H1 (cell line): ENCODE measurements at regions not wholly inside any gene's neighbourhood (a gene's known extent, or its start where the extent isn't known, plus 50 kb on each side); places are given as distances from the start of the nearest gene placed in this dataset.

Source experiments
- EZH2 ChIP-seq: fragments of 200-600 bp; sonication (generic); IDR thresholded peaks from 2 replicates; pipeline ENCODE4 v1.7.1; 2012; ENCODE audit warnings: low read depth, mild to moderate bottlenecking, moderate library complexity, low read length, inconsistent platforms; ENCODE audit not compliant: severe bottlenecking
- POLR2A ChIP-seq, 2 experiments: IDR thresholded peaks; 1 replicate in 1 of 2; 2 replicates in 1 of 2; pipeline ENCODE4 v1.6.1; 2011; ENCODE audit warnings: low read depth in 2 of 2, low read length in 2 of 2, mild to moderate bottlenecking in 2 of 2; ENCODE audit errors: control extremely low read depth in 1 of 2
- POU5F1 ChIP-seq: IDR thresholded peaks from 2 replicates; pipeline ENCODE4 v1.6.1; 2011; ENCODE audit warnings: low read depth, mild to moderate bottlenecking, low read length, moderate library complexity
- TAF1 ChIP-seq: IDR thresholded peaks from 2 replicates; pipeline ENCODE4 v1.6.1; 2011; ENCODE audit warnings: mild to moderate bottlenecking, low read depth, low read length
- TCF12 ChIP-seq: IDR thresholded peaks from 2 replicates; pipeline ENCODE4 v1.6.1; 2011; ENCODE audit warnings: low read depth, mild to moderate bottlenecking, low read length
- TF ChIP-seq, protein P1 (sequence below): IDR thresholded peaks from 2 replicates; pipeline ENCODE4 v1.6.1; 2011; ENCODE audit warnings: low read depth, mild to moderate bottlenecking, low read length; ENCODE audit not compliant: insufficient read depth

DNA sequence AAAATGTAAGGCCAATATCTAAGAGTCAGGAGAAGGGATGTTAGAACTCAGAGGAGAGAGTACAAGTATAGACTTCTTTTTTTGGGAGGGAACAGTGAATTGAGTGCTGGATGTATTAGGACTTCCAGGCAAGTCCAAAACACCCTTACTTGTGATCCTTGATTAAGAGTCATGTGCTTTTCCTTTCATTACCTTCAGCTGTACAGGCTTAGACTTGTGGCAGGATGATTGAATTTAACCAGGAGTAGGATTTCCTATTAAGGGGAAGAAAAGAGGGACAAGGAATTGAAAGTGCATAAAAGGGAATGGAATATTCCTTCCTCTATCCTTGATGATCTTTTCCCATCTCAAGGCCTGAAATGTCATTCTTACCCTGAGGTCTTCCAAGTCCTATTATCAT, 606.7 kb downstream of the STIM2 start:
- no peak for TF ChIP-seq EZH2
- TF ChIP-seq, protein P1, sequence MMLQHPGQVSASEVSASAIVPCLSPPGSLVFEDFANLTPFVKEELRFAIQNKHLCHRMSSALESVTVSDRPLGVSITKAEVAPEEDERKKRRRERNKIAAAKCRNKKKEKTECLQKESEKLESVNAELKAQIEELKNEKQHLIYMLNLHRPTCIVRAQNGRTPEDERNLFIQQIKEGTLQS = no peak
- no peak for TF ChIP-seq POLR2A (IDR thresholded peaks at IDR 0.05; ENCODE audit: control extremely low read depth in 1 of 2, low read depth in 2 of 2, low read length in 2 of 2)
- no peak for TF ChIP-seq TCF12
- no peak for TF ChIP-seq TAF1
- TF ChIP-seq POU5F1 = no peak
